ENCODE measurements at regions not wholly inside any gene's neighbourhood (a gene's known extent, or its start where the extent isn't known, plus 50 kb on each side); places are given as distances from the start of the nearest gene placed in this dataset.
"Not testable (repeated sequence)": the region's sequence is repeated elsewhere in the genome, so short reads cannot be mapped to it uniquely, and the experiment has no call there.

- Histone ChIP-seq H3K79me2 (replicated peaks; ENCODE audit: insufficient read depth, low read length) (no peaks in the 10 kb centered on the region), H2AFZ (ENCODE audit: low read depth, low read length) (no peak overlapping the region), H3K4me2 (ENCODE audit: low read length) (no peak overlapping the region), H3K4me3 (ENCODE audit: low read length) (no peak overlapping the region), H3K9me3 (ENCODE audit: low read length) (no peaks in the 10 kb centered on the region), H3K27me3 (ENCODE audit: insufficient read depth, low read depth, low read length) (no peaks in the 10 kb centered on the region), H3K9me2 (ENCODE audit: insufficient read depth, low read length) (no peaks in the 10 kb centered on the region), H3K27ac (ENCODE audit: low read length) (no peak overlapping the region), H3K36me3 (ENCODE audit: insufficient read depth, low read length) (no peaks in the 10 kb centered on the region), H4K20me1 (ENCODE audit: insufficient read depth) (no peaks in the 10 kb centered on the region), H3F3A (ENCODE audit: insufficient read depth, low read length, poor library complexity, severe bottlenecking) (peaks cover 11% of the 10 kb centered on the region), H3K9ac (ENCODE audit: low read length) (no peak overlapping the region)
- no peak for TF ChIP-seq POLR2AphosphoS5 (IDR thresholded peaks at IDR 0.05)
- no peak for TF ChIP-seq SMC3 (conservative IDR thresholded peaks at IDR 0.05; ENCODE audit: poor library complexity)
- TF ChIP-seq, protein P1, sequence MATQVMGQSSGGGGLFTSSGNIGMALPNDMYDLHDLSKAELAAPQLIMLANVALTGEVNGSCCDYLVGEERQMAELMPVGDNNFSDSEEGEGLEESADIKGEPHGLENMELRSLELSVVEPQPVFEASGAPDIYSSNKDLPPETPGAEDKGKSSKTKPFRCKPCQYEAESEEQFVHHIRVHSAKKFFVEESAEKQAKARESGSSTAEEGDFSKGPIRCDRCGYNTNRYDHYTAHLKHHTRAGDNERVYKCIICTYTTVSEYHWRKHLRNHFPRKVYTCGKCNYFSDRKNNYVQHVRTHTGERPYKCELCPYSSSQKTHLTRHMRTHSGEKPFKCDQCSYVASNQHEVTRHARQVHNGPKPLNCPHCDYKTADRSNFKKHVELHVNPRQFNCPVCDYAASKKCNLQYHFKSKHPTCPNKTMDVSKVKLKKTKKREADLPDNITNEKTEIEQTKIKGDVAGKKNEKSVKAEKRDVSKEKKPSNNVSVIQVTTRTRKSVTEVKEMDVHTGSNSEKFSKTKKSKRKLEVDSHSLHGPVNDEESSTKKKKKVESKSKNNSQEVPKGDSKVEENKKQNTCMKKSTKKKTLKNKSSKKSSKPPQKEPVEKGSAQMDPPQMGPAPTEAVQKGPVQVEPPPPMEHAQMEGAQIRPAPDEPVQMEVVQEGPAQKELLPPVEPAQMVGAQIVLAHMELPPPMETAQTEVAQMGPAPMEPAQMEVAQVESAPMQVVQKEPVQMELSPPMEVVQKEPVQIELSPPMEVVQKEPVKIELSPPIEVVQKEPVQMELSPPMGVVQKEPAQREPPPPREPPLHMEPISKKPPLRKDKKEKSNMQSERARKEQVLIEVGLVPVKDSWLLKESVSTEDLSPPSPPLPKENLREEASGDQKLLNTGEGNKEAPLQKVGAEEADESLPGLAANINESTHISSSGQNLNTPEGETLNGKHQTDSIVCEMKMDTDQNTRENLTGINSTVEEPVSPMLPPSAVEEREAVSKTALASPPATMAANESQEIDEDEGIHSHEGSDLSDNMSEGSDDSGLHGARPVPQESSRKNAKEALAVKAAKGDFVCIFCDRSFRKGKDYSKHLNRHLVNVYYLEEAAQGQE (IDR thresholded peaks at IDR 0.05; ENCODE audit: borderline replicate concordance), result no peak
- TF ChIP-seq EZH2 (IDR thresholded peaks at IDR 0.05; ENCODE audit: borderline replicate concordance, insufficient read depth, low read length, poor library complexity, severe bottlenecking), result no peak
- no peak for TF ChIP-seq CTCF (IDR thresholded peaks at IDR 0.05; ENCODE audit: poor library complexity, severe bottlenecking)
- no peak for TF ChIP-seq MXI1 (conservative IDR thresholded peaks at IDR 0.05; ENCODE audit: poor library complexity, severe bottlenecking)
- no peak for TF ChIP-seq TAF1 (IDR thresholded peaks at IDR 0.05; ENCODE audit: low read depth)
- TF ChIP-seq EP300 (conservative IDR thresholded peaks at IDR 0.05; ENCODE audit: poor library complexity, severe bottlenecking), result no peak
- no peak for TF ChIP-seq RAD21 (conservative IDR thresholded peaks at IDR 0.05)
Measured at GRCh38 chr7:32221736-32222135, 151.5 kb upstream of the PDE1C start.

DNA sequence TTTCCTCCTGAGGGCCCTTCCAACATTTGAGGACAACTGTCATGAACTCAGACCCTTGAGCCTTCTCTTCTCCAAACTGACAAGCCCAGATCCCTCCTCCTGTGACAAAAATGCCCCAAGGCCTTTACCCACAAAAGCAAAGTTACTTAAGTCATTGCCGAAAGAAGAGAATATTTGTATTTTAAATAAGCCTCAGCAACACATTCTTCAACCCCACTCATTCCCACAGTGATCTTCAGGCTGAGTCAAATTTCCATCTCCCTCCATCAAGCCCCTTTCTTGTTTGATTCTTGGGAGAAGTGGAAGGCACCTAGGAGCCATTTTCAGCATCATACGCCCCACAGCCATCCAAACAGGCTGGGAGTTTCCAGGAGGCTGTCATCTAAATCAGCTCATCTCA is 150.8 kb upstream of the PDE1C start:
- Histone ChIP-seq H3K9me2 (ENCODE audit: insufficient read depth, low read length) (no peaks in the 10 kb centered on the region), H3K4me3 (ENCODE audit: low read length) (no peak overlapping the region), H3K27me3 (ENCODE audit: insufficient read depth, low read depth, low read length) (no peaks in the 10 kb centered on the region), H3K9me3 (ENCODE audit: low read length) (no peaks in the 10 kb centered on the region), H3F3A (ENCODE audit: insufficient read depth, low read length, poor library complexity, severe bottlenecking) (peaks cover 11% of the 10 kb centered on the region), H2AFZ (ENCODE audit: low read depth, low read length) (no peak overlapping the region), H3K4me2 (ENCODE audit: low read length) (no peak overlapping the region), H4K20me1 (ENCODE audit: insufficient read depth) (no peaks in the 10 kb centered on the region), H3K27ac (ENCODE audit: low read length) (no peak overlapping the region), H3K9ac (ENCODE audit: low read length) (no peak overlapping the region), H3K79me2 (replicated peaks; ENCODE audit: insufficient read depth, low read length) (no peaks in the 10 kb centered on the region), H3K36me3 (ENCODE audit: insufficient read depth, low read length) (no peaks in the 10 kb centered on the region)
- TF ChIP-seq TAF1 (IDR thresholded peaks at IDR 0.05; ENCODE audit: low read depth), result no peak
- TF ChIP-seq, protein P1 (IDR thresholded peaks at IDR 0.05; ENCODE audit: borderline replicate concordance), result no peak

- peak overlapping the region; percentile 98 for H3K27ac ChIP-seq (ENCODE audit: low read length)
- H2AFZ ChIP-seq (ENCODE audit: low read depth, low read length); H3K9me2 ChIP-seq (ENCODE audit: insufficient read depth, low read length); H3K79me2 ChIP-seq (replicated peaks; ENCODE audit: insufficient read depth, low read length); H3K9me3 ChIP-seq (ENCODE audit: low read length); H3K4me3 ChIP-seq (ENCODE audit: low read length); H3K4me2 ChIP-seq (ENCODE audit: low read length); H3K36me3 ChIP-seq (ENCODE audit: insufficient read depth, low read length); H3K27me3 ChIP-seq (ENCODE audit: insufficient read depth, low read depth, low read length); H4K20me1 ChIP-seq (ENCODE audit: insufficient read depth); H3K9ac ChIP-seq (ENCODE audit: low read length): not testable (repeated sequence)
- peaks cover 11% of the 10 kb centered on the region for H3F3A ChIP-seq (ENCODE audit: insufficient read depth, low read length, poor library complexity, severe bottlenecking)
Measured at GRCh38 chr7:32219831-32220230, 149.6 kb upstream of the PDE1C start.

All from neural cell (in vitro differentiated cells).